Lower leg skin (tissue), 4 donors: ENCODE measurements at regions not wholly inside any gene's neighbourhood (a gene's known extent, or its start where the extent isn't known, plus 50 kb on each side); places are given as distances from the start of the nearest gene placed in this dataset.
"Not testable (repeated sequence)": the region's sequence is repeated elsewhere in the genome, so short reads cannot be mapped to it uniquely, and the experiment has no call there.

Source experiments
- DNase-seq, 2 donors: peaks; one replicate each; pipeline ENCODE4 v3.0.0-alpha.2; 2019; ENCODE audit warnings: low spot score in 2 of 2
- H3K4me3 ChIP-seq: fragments of 200-600 bp; sonication (generic); 2 replicates; pipeline ENCODE4 v1.5.1; 2017; ENCODE audit warnings: mild to moderate bottlenecking, low read depth; ENCODE audit not compliant: poor library complexity, severe bottlenecking
- CTCF ChIP-seq, 3 donors: fragments of 450-650 bp; IDR thresholded peaks; one replicate each; pipeline ENCODE4 v1.5.1; 2016; ENCODE audit warnings: antibody characterized with exemption in 3 of 3, mild to moderate bottlenecking in 3 of 3, moderate library complexity in 2 of 3
- POLR2A ChIP-seq, 2 donors: fragments of 450-650 bp; IDR thresholded peaks; one replicate each; pipeline ENCODE4 v1.6.1; 2016 to 2017; ENCODE audit warnings: antibody characterized with exemption in 2 of 2, mild to moderate bottlenecking in 1 of 2, moderate library complexity in 1 of 2
- whole genome bisulfite sequencing, 2 donors: methylation state at CpG; one replicate each; pipeline ENCODE4 v1.1.5; 2018; 5-methylcytosine and 5-hydroxymethylcytosine counted together
- intact Hi-C: fragments of 100-400 bp; cut with DNase I; formaldehyde crosslinking; loops from one replicate; pipeline ENCODE4 v1.15.0; 2023; ENCODE audit warnings: low total_unique reads

DNA sequence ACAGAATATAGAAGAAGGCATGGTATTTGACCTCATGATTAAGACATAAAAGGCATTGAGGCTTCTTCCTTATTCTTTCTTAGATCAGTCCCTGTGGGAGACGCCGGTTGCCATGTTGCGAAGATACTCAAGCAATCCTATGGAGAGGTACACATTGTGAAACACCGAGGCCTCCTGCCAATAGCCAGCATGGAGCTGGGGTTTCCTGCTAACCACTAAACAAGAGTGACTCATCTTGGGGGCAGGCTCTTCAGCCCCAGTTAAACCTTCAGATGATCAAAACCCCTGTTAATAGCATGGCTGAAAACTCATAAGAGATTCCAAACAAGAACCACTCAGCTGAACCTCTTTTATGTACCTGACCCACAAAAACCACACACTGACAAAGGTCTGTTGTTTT is 478.8 kb downstream of the CD83 start:
- no peak overlapping the region for H3K4me3 ChIP-seq
- no peak for TF ChIP-seq POLR2A (IDR thresholded peaks at IDR 0.05)
- TF ChIP-seq CTCF (IDR thresholded peaks at IDR 0.05), result no peak
- intact Hi-C loops, result no loop called here
- DNase-seq, result peak in 1 of 2 donors; percentile 86
- 90 to 93% methylated on average over 4 of the region's 4 CpGs for WGBS, 2 donors

GRCh38 chr6:14597090-14597489 is 479.5 kb downstream of the CD83 start:
- DNase-seq, result no peak
- 80 to 85% methylated on average over 4 of the region's 4 CpGs for WGBS, 2 donors
- H3K4me3 ChIP-seq, result no peak overlapping the region
- TF ChIP-seq CTCF (IDR thresholded peaks at IDR 0.05) (no peak), POLR2A (IDR thresholded peaks at IDR 0.05) (no peak)
- intact Hi-C loops, result no loop called here

DNA sequence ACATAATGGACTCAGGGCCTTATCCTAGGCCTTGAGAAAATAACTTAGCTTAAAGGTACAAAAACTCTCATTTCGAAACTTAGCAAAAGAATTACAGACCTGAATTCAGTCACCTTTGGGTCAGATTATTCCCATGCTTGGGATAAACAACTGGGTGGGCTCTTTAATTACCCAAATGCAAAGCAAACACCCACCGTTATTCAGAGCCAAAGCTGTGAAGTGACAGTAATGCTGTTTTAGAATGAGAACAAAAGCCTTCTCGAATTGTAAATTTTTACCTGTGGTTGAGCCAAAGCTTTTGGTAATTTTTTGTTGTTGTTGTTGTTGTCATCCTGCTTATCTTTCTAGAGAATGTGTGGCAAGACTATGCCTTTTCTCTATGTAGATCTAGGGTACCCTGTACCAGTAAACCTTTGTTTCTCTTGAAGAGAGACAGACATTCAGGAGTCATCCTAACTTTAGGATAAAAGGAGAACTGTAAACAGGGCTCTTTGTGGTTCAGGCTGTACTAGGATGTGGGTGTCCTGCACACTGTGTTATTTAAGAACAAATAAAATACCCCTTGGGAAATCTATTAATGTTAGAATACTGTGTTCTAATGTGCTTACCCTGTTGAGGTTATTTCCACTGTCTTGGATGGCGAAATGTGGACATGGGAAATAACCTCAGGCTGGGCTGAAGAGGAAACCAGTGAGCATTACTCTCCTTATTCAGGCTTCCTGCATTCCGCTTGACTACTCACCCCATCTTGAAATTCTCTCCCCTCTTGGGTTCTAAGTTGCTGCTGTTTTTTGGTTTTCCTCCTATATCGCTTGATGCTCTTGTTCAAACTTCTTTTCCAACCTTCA is 480.7 kb downstream of the CD83 start:
- no peak for DNase-seq
- H3K4me3 ChIP-seq, result no peak overlapping the region
- WGBS, 2 donors, result 80 to 83% methylated on average over 6 of the region's 6 CpGs
- TF ChIP-seq POLR2A (IDR thresholded peaks at IDR 0.05), result no peak
- no peak for TF ChIP-seq CTCF (IDR thresholded peaks at IDR 0.05)
- intact Hi-C loops, result no loop called here

- intact Hi-C loops, DNase-seq, H3K4me3 ChIP-seq: not testable (repeated sequence)
- 92 to 93% methylated on average over 8 of the region's 8 CpGs for WGBS, 2 donors
These were observed 482.7 kb downstream of the CD83 start for GRCh38 chr6:14600306-14600705.

- no peak overlapping the region for H3K4me3 ChIP-seq
- intact Hi-C loops, result no loop called here
- no peak for TF ChIP-seq CTCF (IDR thresholded peaks at IDR 0.05)
- no peak for TF ChIP-seq POLR2A (IDR thresholded peaks at IDR 0.05)
- 84 to 88% methylated on average over 7 of the region's 7 CpGs for WGBS, 2 donors
- no peak for DNase-seq
These were observed 483.9 kb downstream of the CD83 start for GRCh38 chr6:14601490-14601889.

DNA sequence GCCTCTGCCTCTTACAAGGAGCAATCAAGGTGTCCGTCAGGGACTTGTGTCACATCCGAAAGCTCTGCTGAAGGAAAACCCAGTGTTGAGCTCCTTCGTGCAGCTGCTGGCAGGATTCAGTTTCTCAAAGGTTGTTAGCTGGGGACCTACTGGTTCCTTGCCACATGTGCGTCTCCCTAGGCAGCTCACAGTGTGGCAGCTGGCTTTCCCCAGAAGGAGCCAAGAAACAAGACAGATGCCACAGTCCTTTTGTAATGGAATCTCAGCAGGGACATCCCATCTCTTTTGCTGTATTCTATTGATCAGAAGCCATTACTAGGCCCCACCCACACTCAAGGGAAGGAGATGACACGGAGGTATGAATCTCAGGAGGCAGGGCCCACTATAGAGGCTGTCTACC is 488.8 kb downstream of the CD83 start:
- 88 to 95% methylated on average over 5 of the region's 5 CpGs for WGBS, 2 donors
- no peak for TF ChIP-seq CTCF (IDR thresholded peaks at IDR 0.05)
- TF ChIP-seq POLR2A (IDR thresholded peaks at IDR 0.05), result no peak
- intact Hi-C loops, result no loop called here
- no peak for DNase-seq
- no peak overlapping the region for H3K4me3 ChIP-seq
